PC-9 (cell line): ENCODE measurements at regions not wholly inside any gene's neighbourhood (a gene's known extent, or its start where the extent isn't known, plus 50 kb on each side); places are given as distances from the start of the nearest gene placed in this dataset.

Experiments
- BruUV-seq: library from RNA; stranded (reverse); fragments of 400-500 nt; replicated peaks from 2 replicates; lab custom pipeline; 2021; lab: Mats Ljungman, UMichigan
- CTCF ChIA-PET: fragments of 300-600 bp; sonication (Branson Sonifier 250); formaldehyde crosslinking; loops from one replicate; lab custom pipeline; 2022; ENCODE audit warnings: antibody characterized with exemption; lab: Charles Lee
- POLR2A ChIA-PET: fragments of 300-600 bp; sonication (Branson Sonifier 250); formaldehyde crosslinking; loops from one replicate; lab custom pipeline; 2022; ENCODE audit warnings: antibody characterized with exemption; ENCODE audit not compliant: unreplicated experiment; lab: Charles Lee
- DNase-seq, 2 experiments: peaks; one replicate each; pipeline versions ENCODE4 v3.0.0 to v3.0.0-alpha.2; 2015 to 2022; ENCODE audit warnings: mixed read lengths in 1 of 2
- H2AFZ ChIP-seq: fragments of 200-600 bp; sonication (generic); 2 replicates; pipeline ENCODE4 v1.8.1; 2017; ENCODE audit warnings: antibody characterized with exemption
- H3F3A ChIP-seq: fragments of 200-600 bp; sonication (generic); 2 replicates; pipeline ENCODE4 v1.8.1; 2017; ENCODE audit warnings: antibody characterized with exemption, mild to moderate bottlenecking, low read depth; ENCODE audit not compliant: insufficient read depth
- H3K27ac ChIP-seq: fragments of 200-600 bp; sonication (generic); 2 replicates; pipeline ENCODE4 v1.6.1; 2016; ENCODE audit warnings: mixed run types
- H3K27me3 ChIP-seq: fragments of 200-600 bp; sonication (generic); 2 replicates; pipeline ENCODE4 v1.6.1; 2016; ENCODE audit warnings: low read depth, mixed run types; ENCODE audit not compliant: insufficient read depth
- H3K36me3 ChIP-seq: fragments of 200-600 bp; sonication (generic); 2 replicates; pipeline ENCODE4 v1.6.1; 2016; ENCODE audit warnings: low read depth, mixed run types
- H3K4me1 ChIP-seq: fragments of 200-600 bp; sonication (generic); replicated peaks from 2 replicates; pipeline ENCODE4 v1.6.1; 2016; ENCODE audit warnings: mixed run types; ENCODE audit not compliant: insufficient read depth
- H3K4me2 ChIP-seq: fragments of 200-600 bp; sonication (generic); 2 replicates; pipeline ENCODE4 v1.6.1; 2017; ENCODE audit warnings: mixed run types
- H3K4me3 ChIP-seq: fragments of 200-600 bp; sonication (generic); 2 replicates; pipeline ENCODE4 v1.6.1; 2016; ENCODE audit warnings: mixed run types
- H3K79me2 ChIP-seq: fragments of 200-600 bp; sonication (generic); 2 replicates; pipeline ENCODE4 v1.6.1; 2017; ENCODE audit warnings: low read depth, mixed run types
- H3K9me2 ChIP-seq: fragments of 200-600 bp; sonication (generic); 2 replicates; pipeline ENCODE4 v1.8.1; 2017; ENCODE audit warnings: mild to moderate bottlenecking; ENCODE audit not compliant: insufficient read depth
- H3K9me3 ChIP-seq: fragments of 200-600 bp; sonication (generic); 2 replicates; pipeline ENCODE4 v1.8.1; 2016; ENCODE audit warnings: low read depth; ENCODE audit not compliant: insufficient read depth
- H4K20me1 ChIP-seq: fragments of 200-600 bp; sonication (generic); 2 replicates; pipeline ENCODE4 v1.8.1; 2017; ENCODE audit not compliant: insufficient read depth
- EZH2 ChIP-seq: fragments of 200-600 bp; sonication (generic); IDR thresholded peaks from 2 replicates; pipeline ENCODE4 v1.8.0; 2017; ENCODE audit warnings: antibody characterized with exemption, low read depth
- intact Hi-C: fragments of 100-400 bp; cut with micrococcal nuclease; formaldehyde crosslinking; loops from one replicate; pipeline ENCODE4 v1.10.0; 2022; ENCODE audit not compliant: unreplicated experiment
- TF ChIP-seq, protein P1 (sequence below): fragments of 200-600 bp; sonication (generic); conservative IDR thresholded peaks from 2 replicates; pipeline ENCODE4 v1.6.1; 2017; ENCODE audit warnings: mixed run types, antibody characterized with exemption, mild to moderate bottlenecking, moderate library complexity

DNA sequence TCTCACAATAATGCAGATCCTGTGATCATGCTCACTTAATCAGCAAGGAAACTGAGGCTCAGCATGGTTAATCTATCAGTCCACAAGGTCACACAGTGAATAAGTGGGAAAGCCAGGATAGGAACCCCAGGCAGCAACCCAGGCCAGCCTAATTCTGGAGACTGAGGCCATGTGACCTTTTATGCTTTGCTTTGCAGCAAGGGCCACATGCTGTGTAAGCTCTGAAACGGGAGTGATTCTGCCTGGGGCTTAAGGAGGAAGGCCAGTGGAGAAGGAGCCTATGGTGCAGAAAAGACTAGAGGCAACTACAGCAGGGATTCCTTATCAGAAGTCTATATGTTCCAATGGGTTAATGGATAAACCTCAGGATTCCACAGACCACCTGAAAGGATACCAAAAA, 157.6 kb upstream of the PPP2R3A start:
- H3K79me2 ChIP-seq = no peaks in the 10 kb centered on the region
- H3K36me3 ChIP-seq = no peaks in the 10 kb centered on the region
- no TSS peak for BruUV-seq
- H3K27me3 ChIP-seq = peaks cover 51% of the 10 kb centered on the region
- H3K27ac ChIP-seq = no peak overlapping the region
- H3K4me1 ChIP-seq = no peaks in the 10 kb centered on the region
- no peaks in the 10 kb centered on the region for H3K9me2 ChIP-seq
- H3K4me2 ChIP-seq = no peak overlapping the region
- TF ChIP-seq, protein P1, sequence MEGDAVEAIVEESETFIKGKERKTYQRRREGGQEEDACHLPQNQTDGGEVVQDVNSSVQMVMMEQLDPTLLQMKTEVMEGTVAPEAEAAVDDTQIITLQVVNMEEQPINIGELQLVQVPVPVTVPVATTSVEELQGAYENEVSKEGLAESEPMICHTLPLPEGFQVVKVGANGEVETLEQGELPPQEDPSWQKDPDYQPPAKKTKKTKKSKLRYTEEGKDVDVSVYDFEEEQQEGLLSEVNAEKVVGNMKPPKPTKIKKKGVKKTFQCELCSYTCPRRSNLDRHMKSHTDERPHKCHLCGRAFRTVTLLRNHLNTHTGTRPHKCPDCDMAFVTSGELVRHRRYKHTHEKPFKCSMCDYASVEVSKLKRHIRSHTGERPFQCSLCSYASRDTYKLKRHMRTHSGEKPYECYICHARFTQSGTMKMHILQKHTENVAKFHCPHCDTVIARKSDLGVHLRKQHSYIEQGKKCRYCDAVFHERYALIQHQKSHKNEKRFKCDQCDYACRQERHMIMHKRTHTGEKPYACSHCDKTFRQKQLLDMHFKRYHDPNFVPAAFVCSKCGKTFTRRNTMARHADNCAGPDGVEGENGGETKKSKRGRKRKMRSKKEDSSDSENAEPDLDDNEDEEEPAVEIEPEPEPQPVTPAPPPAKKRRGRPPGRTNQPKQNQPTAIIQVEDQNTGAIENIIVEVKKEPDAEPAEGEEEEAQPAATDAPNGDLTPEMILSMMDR = no peak
- TF ChIP-seq EZH2 = no peak
- no peaks in the 10 kb centered on the region for H4K20me1 ChIP-seq
- no peak overlapping the region for H2AFZ ChIP-seq
- no peaks in the 10 kb centered on the region for H3F3A ChIP-seq
- no peak for DNase-seq
- intact Hi-C loops = no loop called here
- POLR2A ChIA-PET = no interaction called here
- no peak overlapping the region for H3K4me3 ChIP-seq
- CTCF ChIA-PET = no interaction called here
- no peaks in the 10 kb centered on the region for H3K9me3 ChIP-seq

DNA sequence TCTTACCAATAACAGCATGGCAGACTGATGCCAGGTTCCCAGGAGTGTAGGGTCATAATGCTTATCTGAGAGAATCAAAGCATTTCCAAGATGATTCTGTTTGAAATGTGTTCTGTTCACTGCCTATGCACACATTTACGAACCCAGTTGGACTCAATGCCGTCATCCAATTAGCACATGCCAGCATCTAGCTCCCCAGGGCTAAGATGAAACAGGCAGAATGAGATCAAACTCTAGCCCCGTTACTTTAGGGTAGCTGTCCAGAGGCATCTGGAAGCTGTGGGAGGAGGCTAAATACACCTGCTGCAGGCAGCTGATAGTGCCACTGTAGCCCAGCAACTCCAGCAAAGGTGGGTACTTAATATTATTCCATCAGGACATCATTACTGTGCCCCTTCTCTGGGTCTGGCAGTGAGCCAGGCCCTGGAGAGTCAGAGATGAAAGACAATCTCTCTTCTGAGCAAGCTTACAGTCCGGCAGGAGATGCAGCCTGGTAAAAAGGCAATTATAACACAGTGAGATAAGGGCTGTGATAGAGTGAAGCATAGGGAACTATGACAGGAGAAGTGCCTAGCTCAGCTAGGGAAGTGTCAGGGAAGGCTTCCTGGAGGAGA, 156.4 kb upstream of the PPP2R3A start:
- POLR2A ChIA-PET = interaction anchor here (0.6 kb wide), 1 partner anchor 13 kb away, joined by 6 read pairs; no protein-coding TSS in a partner anchor
- CTCF ChIA-PET = no interaction called here
- intact Hi-C loops = no loop called here

DNA sequence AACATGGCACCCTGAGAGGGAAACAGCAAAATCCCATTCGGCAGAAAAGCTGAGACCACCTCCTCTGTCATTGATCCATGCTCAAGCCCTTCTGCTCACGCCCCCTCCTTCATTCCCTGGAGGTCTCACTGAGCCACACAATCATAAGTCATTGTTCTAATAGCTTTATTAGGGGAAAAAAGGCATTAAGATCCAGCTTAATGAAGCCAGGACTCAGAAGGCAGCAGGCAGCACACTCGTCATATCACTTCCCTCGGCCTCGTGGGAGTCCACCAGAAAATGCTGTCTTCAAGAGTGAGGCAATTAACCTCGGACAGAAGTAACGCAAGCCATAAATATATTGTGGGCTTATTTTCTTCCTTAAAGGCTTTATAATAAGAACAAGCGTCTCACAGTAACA, 153.9 kb upstream of the PPP2R3A start:
- Histone ChIP-seq H3K27me3 (peaks cover 54% of the 10 kb centered on the region), H3K9me3 (no peaks in the 10 kb centered on the region), H3K4me3 (no peak overlapping the region), H3K4me1 (no peaks in the 10 kb centered on the region), H3K79me2 (no peaks in the 10 kb centered on the region), H3K27ac (no peak overlapping the region), H3F3A (no peaks in the 10 kb centered on the region), H4K20me1 (no peaks in the 10 kb centered on the region), H2AFZ (no peak overlapping the region), H3K36me3 (no peaks in the 10 kb centered on the region), H3K4me2 (no peak overlapping the region), H3K9me2 (no peaks in the 10 kb centered on the region)
- no TSS peak for BruUV-seq
- ChIA-PET POLR2A (no interaction called here), CTCF (no interaction called here)
- intact Hi-C loops = no loop called here
- no peak for TF ChIP-seq EZH2
- TF ChIP-seq, protein P1 = no peak
- no peak for DNase-seq

More for the DNA sequence above, 156.4 kb upstream of the PPP2R3A start:
- H3K9me3 ChIP-seq = no peaks in the 10 kb centered on the region
- no peaks in the 10 kb centered on the region for H4K20me1 ChIP-seq
- DNase-seq = no peak
- H3K9me2 ChIP-seq = no peaks in the 10 kb centered on the region
- H3K4me2 ChIP-seq = no peak overlapping the region
- H3K4me3 ChIP-seq = no peak overlapping the region
- no peak overlapping the region for H2AFZ ChIP-seq
- H3K36me3 ChIP-seq = no peaks in the 10 kb centered on the region
- no peaks in the 10 kb centered on the region for H3K4me1 ChIP-seq
- TF ChIP-seq, protein P1 = no peak
- no peak for TF ChIP-seq EZH2
- no peaks in the 10 kb centered on the region for H3F3A ChIP-seq
- BruUV-seq = no TSS peak
- peaks cover 60% of the 10 kb centered on the region for H3K27me3 ChIP-seq
- no peak overlapping the region for H3K27ac ChIP-seq
- H3K79me2 ChIP-seq = no peaks in the 10 kb centered on the region
